GM13977 (cell line): ENCODE measurements at regions not wholly inside any gene's neighbourhood (a gene's known extent, or its start where the extent isn't known, plus 50 kb on each side); places are given as distances from the start of the nearest gene placed in this dataset.
"Not testable (repeated sequence)": the region's sequence is repeated elsewhere in the genome, so short reads cannot be mapped to it uniquely, and the experiment has no call there.

Experiments
- DNase-seq: peaks from one replicate; pipeline ENCODE4 v3.0.0; 2012; ENCODE audit warnings: low spot score
- in situ Hi-C: fragments of 300-500 bp; cut with MboI; formaldehyde crosslinking; loops from one replicate; pipeline ENCODE4 v1.12.0; 2022; ENCODE audit warnings: low sequenced_read_pairs, low pct_unique_long_range_greater_than_20kb, mixed read lengths, inconsistent platforms; ENCODE audit not compliant: unreplicated experiment
- TF ChIP-seq, protein P1 (sequence below): IDR thresholded peaks from 2 replicates; pipeline ENCODE4 v1.5.1; 2012; ENCODE audit warnings: mild to moderate bottlenecking, control low read depth; ENCODE audit not compliant: insufficient read depth; ENCODE audit errors: extremely low read depth, missing control alignments

DNA sequence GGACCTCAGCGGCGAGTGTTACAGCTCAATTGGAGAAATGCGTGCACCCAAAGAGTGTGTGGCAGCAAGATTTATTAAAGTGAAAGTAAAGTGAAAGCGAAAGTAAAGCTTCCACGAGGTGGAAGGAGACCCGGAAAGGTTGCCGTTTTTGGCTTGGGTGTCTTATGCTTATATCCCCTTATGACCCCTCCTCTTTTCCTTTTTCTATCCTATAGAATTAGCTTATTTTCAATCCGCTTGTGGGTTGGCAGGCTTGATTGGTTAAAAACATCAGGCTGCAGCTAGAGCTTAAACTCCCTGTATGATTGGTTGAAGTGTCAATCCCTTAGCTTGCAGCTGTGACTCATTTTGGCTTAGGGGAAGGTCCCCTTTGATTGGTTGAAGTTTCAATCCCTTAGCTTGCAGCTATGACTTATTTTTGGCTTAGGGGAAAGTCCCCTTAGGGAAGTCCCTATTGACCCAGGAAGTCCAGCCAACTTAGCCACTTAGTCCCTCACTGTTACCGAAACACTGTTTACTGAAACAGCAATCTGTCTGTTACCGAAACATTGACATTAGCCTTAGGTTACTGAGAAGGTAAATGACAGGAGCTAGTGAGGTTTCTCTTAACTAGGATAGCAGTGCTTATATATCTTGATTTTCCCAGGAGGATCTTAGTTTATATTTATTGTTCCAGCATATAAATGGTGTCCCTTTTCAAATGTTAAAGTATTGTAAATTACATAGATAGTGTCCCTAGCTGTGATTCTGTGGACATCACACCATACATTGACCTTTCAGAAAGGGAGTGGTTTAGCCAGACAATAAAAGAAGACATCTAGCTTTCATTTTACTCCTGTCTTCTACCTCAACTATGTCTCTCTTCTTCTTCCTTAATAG, 575.8 kb downstream of the DACH1 start:
- no peak for DNase-seq
- in situ Hi-C loops = no loop called here
- TF ChIP-seq, protein P1, sequence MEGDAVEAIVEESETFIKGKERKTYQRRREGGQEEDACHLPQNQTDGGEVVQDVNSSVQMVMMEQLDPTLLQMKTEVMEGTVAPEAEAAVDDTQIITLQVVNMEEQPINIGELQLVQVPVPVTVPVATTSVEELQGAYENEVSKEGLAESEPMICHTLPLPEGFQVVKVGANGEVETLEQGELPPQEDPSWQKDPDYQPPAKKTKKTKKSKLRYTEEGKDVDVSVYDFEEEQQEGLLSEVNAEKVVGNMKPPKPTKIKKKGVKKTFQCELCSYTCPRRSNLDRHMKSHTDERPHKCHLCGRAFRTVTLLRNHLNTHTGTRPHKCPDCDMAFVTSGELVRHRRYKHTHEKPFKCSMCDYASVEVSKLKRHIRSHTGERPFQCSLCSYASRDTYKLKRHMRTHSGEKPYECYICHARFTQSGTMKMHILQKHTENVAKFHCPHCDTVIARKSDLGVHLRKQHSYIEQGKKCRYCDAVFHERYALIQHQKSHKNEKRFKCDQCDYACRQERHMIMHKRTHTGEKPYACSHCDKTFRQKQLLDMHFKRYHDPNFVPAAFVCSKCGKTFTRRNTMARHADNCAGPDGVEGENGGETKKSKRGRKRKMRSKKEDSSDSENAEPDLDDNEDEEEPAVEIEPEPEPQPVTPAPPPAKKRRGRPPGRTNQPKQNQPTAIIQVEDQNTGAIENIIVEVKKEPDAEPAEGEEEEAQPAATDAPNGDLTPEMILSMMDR = no peak

DNA sequence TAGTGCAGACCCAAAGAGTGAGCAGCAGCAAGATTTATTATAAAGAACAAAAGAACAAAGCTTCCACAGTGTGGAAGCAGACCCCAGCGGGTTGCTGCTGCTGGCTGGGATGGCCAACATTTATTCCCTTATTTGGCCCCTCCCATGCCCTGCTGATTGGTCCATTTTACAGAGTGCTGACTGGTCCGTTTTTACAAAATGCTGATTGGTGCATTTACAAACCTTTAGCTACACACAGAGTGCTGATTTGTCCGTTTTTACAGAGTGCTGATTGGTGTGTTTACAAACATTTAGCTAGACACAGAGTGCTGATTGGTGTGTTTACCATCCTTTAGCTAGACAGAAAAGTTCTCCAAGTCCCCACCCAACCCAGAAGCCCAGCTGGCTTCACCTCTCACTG, 577.0 kb downstream of the DACH1 start:
- in situ Hi-C loops, DNase-seq: not testable (repeated sequence)

DNA sequence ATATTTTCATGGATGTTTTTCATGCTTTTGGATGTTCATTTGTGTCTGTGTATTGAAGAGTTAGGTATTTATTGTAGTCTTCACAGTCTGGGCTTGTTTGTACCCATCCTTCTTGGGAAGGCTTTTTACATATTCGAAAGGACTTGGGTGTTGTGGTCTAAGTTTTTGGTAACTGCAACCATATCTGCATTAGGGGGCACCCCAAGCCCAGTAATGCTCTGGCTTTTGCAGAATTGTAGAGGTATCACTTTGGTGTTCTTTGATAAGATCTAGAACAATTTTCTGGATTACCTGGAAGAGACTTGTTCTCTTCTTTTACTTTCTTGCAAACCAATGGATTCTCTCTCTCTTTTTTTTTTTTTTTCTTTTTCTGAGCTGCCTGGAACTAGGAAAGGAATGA, 581.3 kb downstream of the DACH1 start:
- no peak for DNase-seq
- TF ChIP-seq, protein P1 = peak; percentile 34
- in situ Hi-C loops = no loop called here

DNA sequence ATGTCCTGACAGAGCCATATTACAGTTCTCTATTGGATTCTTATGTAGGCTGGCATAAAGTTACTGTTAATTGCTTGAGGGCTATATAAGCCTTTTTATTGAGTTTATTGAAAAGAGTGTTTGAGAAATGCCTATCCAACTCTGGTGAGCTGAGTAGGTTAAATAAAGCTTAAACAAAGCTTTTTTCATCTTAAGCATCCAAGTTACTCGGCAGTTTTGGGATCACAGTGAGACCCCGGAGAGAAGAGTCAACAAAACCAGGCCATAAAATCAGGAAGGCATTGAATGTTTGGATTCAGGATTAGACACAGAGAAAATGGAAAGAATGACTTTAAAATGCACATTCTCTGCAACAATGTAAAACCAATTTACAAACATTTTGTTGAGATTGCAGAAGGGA, 588.5 kb downstream of the DACH1 start:
- in situ Hi-C loops = no loop called here
- DNase-seq = no peak
- TF ChIP-seq, protein P1 = no peak

DNA sequence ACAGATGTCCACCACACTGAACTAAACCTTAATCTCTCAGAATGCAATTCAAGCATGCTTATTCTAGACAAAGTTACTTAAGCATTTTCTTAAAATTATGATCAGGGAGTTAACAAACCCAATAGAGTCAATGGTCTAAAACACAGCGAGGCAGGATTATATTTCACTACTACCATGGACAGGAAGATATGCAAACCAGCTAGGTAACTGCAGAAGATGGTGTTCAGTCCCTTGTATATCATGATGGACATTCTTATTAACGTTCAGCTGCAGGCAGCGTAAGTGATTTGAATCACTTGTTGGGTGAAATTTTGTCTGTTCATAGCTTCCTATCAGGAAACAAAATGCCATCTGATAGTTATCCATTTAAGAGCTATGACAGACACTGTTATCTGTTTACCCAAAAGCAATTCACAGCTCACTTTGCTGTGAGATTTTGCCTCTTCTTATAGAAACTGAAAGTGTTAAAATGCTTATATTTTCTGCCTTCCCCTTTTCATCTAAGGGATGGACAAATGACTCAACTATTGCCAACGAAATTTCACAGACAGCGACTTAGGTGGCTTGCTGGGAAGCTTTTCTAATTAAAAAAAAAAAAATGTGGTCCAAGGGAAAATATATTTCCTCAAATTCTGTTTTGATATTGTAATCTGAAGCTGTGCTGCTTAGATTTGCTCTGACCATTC, 591.9 kb downstream of the DACH1 start:
- TF ChIP-seq, protein P1 = no peak
- in situ Hi-C loops = no loop called here
- peak; percentile 31 for DNase-seq

DNA sequence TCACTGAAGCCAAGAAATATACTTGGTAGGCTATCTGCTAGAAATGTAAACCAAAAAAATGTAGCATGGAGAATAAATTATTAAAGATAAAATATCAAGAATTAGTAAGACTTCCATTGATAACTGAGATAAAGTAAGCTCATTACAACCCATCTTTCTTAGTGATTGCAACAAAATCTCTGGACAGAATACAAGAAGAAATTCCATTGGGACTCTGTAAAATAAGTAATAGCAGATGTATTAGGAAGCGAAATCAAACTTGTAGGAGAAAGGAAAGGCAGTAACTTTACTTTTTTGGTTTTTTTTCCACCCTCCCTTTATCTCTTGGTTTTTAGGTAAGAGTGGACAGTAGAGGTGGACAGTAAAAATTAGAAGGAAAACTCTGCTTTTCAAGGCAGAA, 605.7 kb downstream of the DACH1 start:
- TF ChIP-seq, protein P1 = no peak
- no peak for DNase-seq
- in situ Hi-C loops = no loop called here

DNA sequence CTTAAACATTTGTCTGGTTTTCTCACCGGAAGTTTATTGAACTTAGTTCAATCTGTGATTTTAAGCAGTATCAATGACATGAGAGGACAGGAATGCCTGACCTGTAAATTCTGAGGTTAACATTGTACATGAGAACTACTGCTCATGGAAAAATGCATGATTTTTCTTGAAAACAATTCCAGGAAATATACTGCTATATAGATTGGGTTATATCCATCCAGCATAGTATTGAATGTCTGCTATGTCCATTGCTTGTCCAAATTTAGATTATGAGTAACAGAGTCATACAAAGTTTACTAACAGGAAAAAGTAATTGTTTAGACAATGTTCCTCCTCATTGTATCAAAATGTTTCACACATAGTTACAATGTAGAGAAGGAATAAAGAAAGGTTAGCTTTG, 606.8 kb downstream of the DACH1 start:
- in situ Hi-C loops = no loop called here
- no peak for DNase-seq
- TF ChIP-seq, protein P1 = no peak
